ENCODE measurements at regions not wholly inside any gene's neighbourhood (a gene's known extent, or its start where the extent isn't known, plus 50 kb on each side); places are given as distances from the start of the nearest gene placed in this dataset.
"Not testable (repeated sequence)": the region's sequence is repeated elsewhere in the genome, so short reads cannot be mapped to it uniquely, and the experiment has no call there.

- TF ChIP-seq, protein P1, sequence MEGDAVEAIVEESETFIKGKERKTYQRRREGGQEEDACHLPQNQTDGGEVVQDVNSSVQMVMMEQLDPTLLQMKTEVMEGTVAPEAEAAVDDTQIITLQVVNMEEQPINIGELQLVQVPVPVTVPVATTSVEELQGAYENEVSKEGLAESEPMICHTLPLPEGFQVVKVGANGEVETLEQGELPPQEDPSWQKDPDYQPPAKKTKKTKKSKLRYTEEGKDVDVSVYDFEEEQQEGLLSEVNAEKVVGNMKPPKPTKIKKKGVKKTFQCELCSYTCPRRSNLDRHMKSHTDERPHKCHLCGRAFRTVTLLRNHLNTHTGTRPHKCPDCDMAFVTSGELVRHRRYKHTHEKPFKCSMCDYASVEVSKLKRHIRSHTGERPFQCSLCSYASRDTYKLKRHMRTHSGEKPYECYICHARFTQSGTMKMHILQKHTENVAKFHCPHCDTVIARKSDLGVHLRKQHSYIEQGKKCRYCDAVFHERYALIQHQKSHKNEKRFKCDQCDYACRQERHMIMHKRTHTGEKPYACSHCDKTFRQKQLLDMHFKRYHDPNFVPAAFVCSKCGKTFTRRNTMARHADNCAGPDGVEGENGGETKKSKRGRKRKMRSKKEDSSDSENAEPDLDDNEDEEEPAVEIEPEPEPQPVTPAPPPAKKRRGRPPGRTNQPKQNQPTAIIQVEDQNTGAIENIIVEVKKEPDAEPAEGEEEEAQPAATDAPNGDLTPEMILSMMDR (IDR thresholded peaks at IDR 0.05; ENCODE audit: insufficient read depth, low read depth, low read length) = no peak
- DNase-seq (ENCODE audit: low read depth) = no peak
- H3K4me3 ChIP-seq (ENCODE audit: low read depth, low read length) = no peak overlapping the region
Observed at GRCh38 chr10:63964406-63964805, 443.2 kb downstream of the REEP3 start.

GRCh38 chr10:63965846-63966245, 444.6 kb downstream of the REEP3 start:
- no peak for DNase-seq (ENCODE audit: low read depth)
- TF ChIP-seq, protein P1 (IDR thresholded peaks at IDR 0.05; ENCODE audit: insufficient read depth, low read depth, low read length) = no peak
- no peak overlapping the region for H3K4me3 ChIP-seq (ENCODE audit: low read depth, low read length)

- TF ChIP-seq, protein P1 (IDR thresholded peaks at IDR 0.05; ENCODE audit: insufficient read depth, low read depth, low read length) = no peak
- no peak for DNase-seq (ENCODE audit: low read depth)
- no peak overlapping the region for H3K4me3 ChIP-seq (ENCODE audit: low read depth, low read length)
Observed at GRCh38 chr10:63972949-63973827, 452.0 kb downstream of the REEP3 start.

- no peak overlapping the region for H3K4me3 ChIP-seq (ENCODE audit: low read depth, low read length)
- peak; percentile 18 for DNase-seq (ENCODE audit: low read depth)
- TF ChIP-seq, protein P1 (IDR thresholded peaks at IDR 0.05; ENCODE audit: insufficient read depth, low read depth, low read length) = peak; percentile 56
Observed at GRCh38 chr10:63976538-63976937, 455.3 kb downstream of the REEP3 start.

DNA sequence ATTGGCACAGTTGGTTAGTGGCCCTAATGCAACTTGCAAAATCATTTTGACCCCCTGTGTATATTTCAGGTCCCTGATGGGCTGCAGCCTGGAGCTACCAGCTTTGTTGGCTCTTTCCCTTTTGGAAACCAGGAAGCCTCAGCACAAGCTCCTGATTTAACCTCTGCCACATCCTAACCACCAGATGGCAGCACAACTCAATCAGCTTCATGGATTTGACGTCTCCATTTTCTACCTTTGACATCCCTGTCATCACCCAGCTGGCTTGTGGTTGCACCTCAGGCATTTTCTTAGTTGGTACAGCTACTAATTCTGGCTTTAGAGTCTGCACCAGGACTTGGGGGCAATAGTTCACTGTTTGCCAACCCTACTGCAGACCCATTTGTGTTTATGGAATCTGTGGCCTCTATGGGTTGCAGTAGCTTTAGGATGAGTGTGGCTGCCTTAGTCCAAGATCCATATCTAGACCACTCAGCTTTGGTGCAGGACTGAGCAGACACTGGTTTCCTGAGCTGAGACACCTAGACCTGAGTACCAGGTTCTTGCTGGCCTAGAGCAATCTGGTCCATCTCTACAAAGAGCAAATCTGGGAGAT, 456.2 kb downstream of the REEP3 start:
- H3K4me3 ChIP-seq (ENCODE audit: low read depth, low read length) = no peak overlapping the region
- TF ChIP-seq, protein P1 (IDR thresholded peaks at IDR 0.05; ENCODE audit: insufficient read depth, low read depth, low read length) = peak; percentile 53
- peak; percentile 23 for DNase-seq (ENCODE audit: low read depth)

DNA sequence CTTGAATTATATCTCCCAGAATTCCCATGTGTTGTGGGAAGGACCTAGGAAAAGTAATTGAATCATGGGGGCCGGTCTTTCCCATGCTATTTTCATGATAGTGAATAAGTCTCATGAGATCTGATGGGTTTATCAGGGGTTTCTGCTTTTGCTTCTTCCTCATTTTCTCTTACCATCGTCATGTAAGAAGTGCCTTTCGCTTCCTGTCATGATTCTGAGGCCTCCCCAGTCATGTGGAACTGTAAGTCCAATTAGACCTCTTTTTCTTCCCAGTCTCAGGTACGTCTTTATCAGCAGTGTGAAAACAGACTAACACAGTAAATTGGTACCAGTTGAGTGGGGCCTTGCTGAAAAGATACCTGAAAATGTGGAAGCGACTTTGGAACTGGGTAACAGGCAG, 459.7 kb downstream of the REEP3 start:
- DNase-seq (ENCODE audit: low read depth); H3K4me3 ChIP-seq (ENCODE audit: low read depth, low read length): not testable (repeated sequence)

GRCh38 chr10:63984061-63984460, 462.9 kb downstream of the REEP3 start:
- not testable (repeated sequence) for H3K4me3 ChIP-seq (ENCODE audit: low read depth, low read length); DNase-seq (ENCODE audit: low read depth)

GRCh38 chr10:63986536-63986935, 465.3 kb downstream of the REEP3 start:
- H3K4me3 ChIP-seq (ENCODE audit: low read depth, low read length) = no peak overlapping the region
- DNase-seq (ENCODE audit: low read depth) = no peak
- TF ChIP-seq, protein P1 (IDR thresholded peaks at IDR 0.05; ENCODE audit: insufficient read depth, low read depth, low read length) = no peak
